HG03139 (cell line): ENCODE measurements at regions not wholly inside any gene's neighbourhood (a gene's known extent, or its start where the extent isn't known, plus 50 kb on each side); places are given as distances from the start of the nearest gene placed in this dataset.

Experiments
- ATAC-seq: cut with Tn5 transposase; IDR thresholded peaks from one replicate; pipeline ENCODE4 v1.9.1; 2021; ENCODE audit not compliant: unreplicated experiment

- ATAC-seq, result no peak
Measured at GRCh38 chr18:78920456-78921138, 59.0 kb upstream of the SALL3 start.

GRCh38 chr18:78922856-78923255 lies 56.8 kb upstream of the SALL3 start:
- no peak for ATAC-seq

- no peak for ATAC-seq
Measured at GRCh38 chr18:78924301-78924700, 55.3 kb upstream of the SALL3 start.

GRCh38 chr18:78924786-78925540 lies 54.7 kb upstream of the SALL3 start:
- ATAC-seq, result no peak

GRCh38 chr18:78925557-78926242 lies 53.9 kb upstream of the SALL3 start:
- no peak for ATAC-seq

- ATAC-seq, result no peak
Measured at GRCh38 chr18:78926243-78926615, 53.4 kb upstream of the SALL3 start.

GRCh38 chr18:78927156-78927555 lies 52.5 kb upstream of the SALL3 start:
- ATAC-seq, result no peak

- no peak for ATAC-seq
Measured at GRCh38 chr18:78927616-78928015, 52.0 kb upstream of the SALL3 start.

GRCh38 chr18:78928076-78928475 lies 51.5 kb upstream of the SALL3 start:
- no peak for ATAC-seq

GRCh38 chr18:78929516-78929915 lies 50.1 kb upstream of the SALL3 start:
- ATAC-seq, result no peak
